22Rv1 (cell line): ENCODE measurements at regions not wholly inside any gene's neighbourhood (a gene's known extent, or its start where the extent isn't known, plus 50 kb on each side); places are given as distances from the start of the nearest gene placed in this dataset.

Experiments used
- CTCF ChIP-seq: fragments of 450-650 bp; IDR thresholded peaks from 2 replicates; pipeline ENCODE4 v1.5.1; 2017; ENCODE audit warnings: mild to moderate bottlenecking
- ZFX ChIP-seq: fragments of 450-650 bp; IDR thresholded peaks from 2 replicates; pipeline ENCODE4 v1.6.1; 2017; ENCODE audit warnings: antibody characterized with exemption, borderline replicate concordance

- TF ChIP-seq CTCF (no peak), ZFX (no peak)
Observed at GRCh38 chr22:22391543-22391942, 117.0 kb downstream of the ZNF280B start.
